ENCODE measurements at regions not wholly inside any gene's neighbourhood (a gene's known extent, or its start where the extent isn't known, plus 50 kb on each side); places are given as distances from the start of the nearest gene placed in this dataset.

GRCh38 chr16:48487287-48487686 is 102.1 kb upstream of the SIAH1 start:
- no peaks in the 10 kb centered on the region for H3K27me3 ChIP-seq (ENCODE audit: control insufficient read depth in 4 of 4, insufficient read depth in 4 of 4, low read length in 3 of 4)
- no peak for TF ChIP-seq SP1 (IDR thresholded peaks at IDR 0.05)
- TF ChIP-seq JUND (IDR thresholded peaks at IDR 0.05), result no peak
- TF ChIP-seq RXRA (IDR thresholded peaks at IDR 0.05), result no peak
- TF ChIP-seq HNF4G (IDR thresholded peaks at IDR 0.05), result no peak
- no peak for TF ChIP-seq ATF3 (IDR thresholded peaks at IDR 0.05)
- no peak for TF ChIP-seq FOXA1 (IDR thresholded peaks at IDR 0.05)
- TF ChIP-seq MAX (IDR thresholded peaks at IDR 0.05), result no peak
- no peak for TF ChIP-seq EGR1 (IDR thresholded peaks at IDR 0.05; ENCODE audit: low read depth in 2 of 2)
- TF ChIP-seq ZBTB33 (IDR thresholded peaks at IDR 0.05), result no peak
- no peak for TF ChIP-seq CTCF (IDR thresholded peaks at IDR 0.05; ENCODE audit: low read depth, low read length, missing input control)
- TF ChIP-seq REST (IDR thresholded peaks at IDR 0.05), result no peak
- TF ChIP-seq HNF4A (conservative IDR thresholded peaks at IDR 0.05), result no peak
- TF ChIP-seq NR2F2 (IDR thresholded peaks at IDR 0.05), result no peak
- no peak for TF ChIP-seq FOXA2 (IDR thresholded peaks at IDR 0.05)
- no peak for TF ChIP-seq YY1 (IDR thresholded peaks at IDR 0.05)
- TF ChIP-seq RAD21 (IDR thresholded peaks at IDR 0.05), result no peak
- TF ChIP-seq GABPA (IDR thresholded peaks at IDR 0.05 in 1 of 2, conservative IDR thresholded peaks at IDR 0.05 in 1 of 2), result no peak
- TF ChIP-seq TAF1 (conservative IDR thresholded peaks at IDR 0.05), result no peak
- H3K9ac ChIP-seq (ENCODE audit: low read depth in 1 of 2, low read length in 2 of 2), result no peak overlapping the region
- no peak overlapping the region for H3K27ac ChIP-seq (ENCODE audit: low read depth in 1 of 2, low read length in 2 of 2)
- no peak for DNase-seq (ENCODE audit: low spot score)
- no peaks in the 10 kb centered on the region for H3K36me3 ChIP-seq (ENCODE audit: control insufficient read depth in 4 of 4, insufficient read depth in 3 of 4, low read depth in 1 of 4, low read length in 3 of 4)
- no peak overlapping the region for H3K4me3 ChIP-seq (ENCODE audit: low read depth in 1 of 3, low read length in 3 of 3)
- H3K9me3 ChIP-seq (ENCODE audit: control insufficient read depth in 4 of 4, low read length in 3 of 4), result no peaks in the 10 kb centered on the region
- H3K4me1 ChIP-seq (ENCODE audit: control insufficient read depth in 4 of 4, insufficient read depth in 4 of 4, low read length in 3 of 4), result no peaks in the 10 kb centered on the region
- 82% methylated on average over 2 of the region's 2 CpGs for WGBS
